Right renal cortex interstitium (tissue), 3 donors: ENCODE measurements at regions not wholly inside any gene's neighbourhood (a gene's known extent, or its start where the extent isn't known, plus 50 kb on each side); places are given as distances from the start of the nearest gene placed in this dataset.
"Not testable (repeated sequence)": the region's sequence is repeated elsewhere in the genome, so short reads cannot be mapped to it uniquely, and the experiment has no call there.

Source experiments
- DNase-seq, 3 donors: peaks; one replicate each; pipeline ENCODE4 v3.0.0-alpha.2; 2013; ENCODE audit warnings: low read depth in 3 of 3, low spot score in 2 of 3

DNA sequence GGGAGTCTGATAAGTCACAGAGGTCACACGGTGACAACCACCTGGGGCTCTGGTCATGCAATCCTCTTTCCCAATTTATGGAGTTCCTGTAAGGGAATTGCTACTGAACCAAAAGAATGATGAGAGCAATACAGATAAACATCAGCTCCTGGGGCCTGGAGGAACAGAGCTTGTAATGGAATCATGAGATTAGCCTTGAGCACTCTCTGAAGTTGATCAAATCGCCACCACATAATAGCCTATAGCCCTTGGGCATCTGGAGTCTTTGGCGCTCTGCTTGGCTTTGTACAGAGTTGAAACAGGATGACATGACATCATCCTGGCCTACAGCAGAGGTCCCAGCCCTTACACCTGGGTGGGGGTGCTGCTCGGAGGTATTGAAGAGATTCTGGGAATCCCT, 154.3 kb upstream of the DTNBP1 start:
- DNase-seq = no peak

GRCh38 chr6:15816661-15817060, 153.8 kb upstream of the DTNBP1 start:
- no peak for DNase-seq

DNA sequence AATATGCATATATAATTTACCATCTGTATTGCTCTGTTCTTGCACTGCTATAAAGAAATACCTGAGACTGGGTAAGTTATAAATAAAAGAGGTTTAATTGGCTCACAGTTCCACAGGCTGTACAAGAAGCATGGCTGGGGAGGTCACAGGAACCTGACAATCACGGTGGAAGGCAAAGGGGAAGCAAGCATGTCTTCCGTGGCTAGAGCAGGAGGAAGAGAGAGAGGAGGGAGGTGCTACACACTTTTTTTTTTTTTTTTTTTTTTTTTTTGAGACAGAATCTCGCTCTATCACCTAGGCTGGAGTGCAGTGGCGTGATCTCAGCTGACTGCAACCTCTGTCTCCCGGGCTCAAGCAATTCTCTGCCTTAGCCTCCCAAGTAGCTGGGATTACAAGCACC, 150.9 kb upstream of the DTNBP1 start:
- not testable (repeated sequence) for DNase-seq

- DNase-seq = no peak
These were observed 148.3 kb upstream of the DTNBP1 start for GRCh38 chr6:15811107-15811506.

DNA sequence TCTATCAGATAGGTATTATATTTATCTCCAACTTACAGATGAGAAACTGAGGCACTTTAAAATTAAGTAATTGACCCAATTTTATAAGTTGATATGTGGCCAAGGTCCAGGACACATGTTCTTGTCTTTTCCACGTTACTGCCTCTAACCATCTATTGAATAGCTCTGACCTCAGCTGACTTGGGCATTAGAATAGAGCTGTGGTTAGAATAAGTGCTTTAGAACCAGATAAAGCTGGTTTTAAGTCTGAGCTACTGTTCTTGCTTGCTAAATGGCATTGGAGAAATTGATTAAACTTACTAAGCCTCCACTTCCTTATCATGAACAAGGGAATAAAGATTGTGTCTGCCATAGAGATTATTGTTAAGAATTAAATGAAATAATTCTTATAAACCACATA, 147.8 kb upstream of the DTNBP1 start:
- DNase-seq = no peak

GRCh38 chr6:15809367-15809766, 146.5 kb upstream of the DTNBP1 start:
- DNase-seq = no peak

DNA sequence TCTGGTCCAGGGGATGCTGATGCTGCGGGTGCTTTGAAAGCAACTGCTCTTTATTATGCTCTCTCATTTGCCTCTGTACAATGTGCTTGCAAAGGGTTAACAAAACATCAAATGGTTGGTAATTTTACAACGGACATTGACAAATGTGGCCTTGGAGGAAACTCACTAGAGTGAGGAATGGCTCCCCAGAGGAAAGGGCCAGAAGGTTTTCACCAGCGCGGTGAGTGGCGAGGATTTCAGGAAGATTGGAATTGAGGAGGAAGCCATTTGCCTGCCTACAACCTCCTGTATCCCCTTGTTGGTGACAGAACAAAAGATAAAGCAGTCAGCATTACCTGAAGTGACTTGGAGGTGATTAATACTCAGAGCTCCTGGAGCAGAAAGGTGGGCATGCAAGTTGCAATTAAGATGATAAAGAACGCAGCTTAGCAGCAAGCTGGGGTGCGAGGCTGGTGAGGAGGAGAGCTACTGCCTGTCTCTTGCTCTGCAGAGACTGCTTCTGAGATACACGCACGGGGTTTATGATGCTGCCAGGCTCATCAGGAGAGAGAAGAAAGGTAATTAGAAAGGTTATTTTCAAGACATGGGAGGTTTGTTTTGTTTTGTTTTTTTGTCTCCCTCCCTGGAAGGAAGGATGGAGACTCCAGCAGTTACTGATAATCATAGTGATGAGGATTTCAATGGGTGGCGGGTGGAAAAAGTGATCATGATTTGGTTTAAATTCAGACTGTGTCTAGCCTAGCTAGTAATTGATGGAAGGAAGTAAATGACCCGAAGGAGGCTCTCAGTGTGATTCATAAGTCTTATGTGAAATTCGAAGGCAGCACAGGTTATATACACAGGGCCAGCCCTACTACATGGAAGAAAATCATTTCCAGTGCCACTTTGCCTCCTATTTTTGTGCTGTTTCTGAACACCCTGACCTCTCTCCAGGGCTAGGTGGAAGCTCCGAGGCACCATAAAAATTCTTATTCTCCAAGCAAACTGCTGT, 141.6 kb upstream of the DTNBP1 start:
- DNase-seq = peak in 1 of 3 donors; percentile 29

- no peak for DNase-seq
These were observed 139.6 kb upstream of the DTNBP1 start for GRCh38 chr6:15802466-15802865.

- DNase-seq = no peak
These were observed 139.1 kb upstream of the DTNBP1 start for GRCh38 chr6:15801912-15802311.

DNA sequence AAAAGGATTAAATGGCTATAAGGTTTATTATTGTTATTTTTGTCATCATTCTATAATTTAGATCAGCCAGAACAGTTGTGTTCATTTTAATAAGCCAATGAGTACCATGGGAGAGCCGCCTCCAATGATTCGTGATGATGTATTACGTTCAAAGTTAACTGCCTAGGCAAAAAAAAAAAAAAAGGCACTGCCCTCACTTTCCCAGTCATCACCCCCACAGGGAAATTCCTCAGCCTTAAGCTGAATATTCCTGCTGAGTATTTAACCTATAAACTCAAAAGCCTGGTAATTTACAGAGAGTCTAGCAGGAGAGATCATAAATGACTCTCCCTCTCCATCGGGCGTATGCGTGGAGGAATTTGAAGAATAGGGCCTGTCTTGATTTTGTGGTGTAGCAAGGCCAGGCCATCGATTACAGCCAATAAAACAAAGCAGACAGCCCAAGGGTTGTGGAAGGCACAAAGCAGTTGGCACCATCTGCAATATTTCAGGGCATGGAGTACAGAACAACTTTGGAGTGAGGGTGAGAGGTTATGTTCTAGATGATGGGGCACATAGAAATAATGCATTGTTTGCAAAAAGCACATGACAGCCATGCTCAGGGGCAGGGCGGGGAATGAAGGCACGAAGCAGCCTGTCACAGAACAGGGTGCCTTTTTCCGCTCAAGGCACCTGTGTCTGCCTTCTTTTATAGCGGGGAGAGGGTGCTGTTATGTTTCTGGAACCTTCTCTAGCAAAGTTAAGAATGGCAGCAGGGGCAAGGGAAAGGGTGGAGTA, 138.2 kb upstream of the DTNBP1 start:
- DNase-seq = no peak

DNA sequence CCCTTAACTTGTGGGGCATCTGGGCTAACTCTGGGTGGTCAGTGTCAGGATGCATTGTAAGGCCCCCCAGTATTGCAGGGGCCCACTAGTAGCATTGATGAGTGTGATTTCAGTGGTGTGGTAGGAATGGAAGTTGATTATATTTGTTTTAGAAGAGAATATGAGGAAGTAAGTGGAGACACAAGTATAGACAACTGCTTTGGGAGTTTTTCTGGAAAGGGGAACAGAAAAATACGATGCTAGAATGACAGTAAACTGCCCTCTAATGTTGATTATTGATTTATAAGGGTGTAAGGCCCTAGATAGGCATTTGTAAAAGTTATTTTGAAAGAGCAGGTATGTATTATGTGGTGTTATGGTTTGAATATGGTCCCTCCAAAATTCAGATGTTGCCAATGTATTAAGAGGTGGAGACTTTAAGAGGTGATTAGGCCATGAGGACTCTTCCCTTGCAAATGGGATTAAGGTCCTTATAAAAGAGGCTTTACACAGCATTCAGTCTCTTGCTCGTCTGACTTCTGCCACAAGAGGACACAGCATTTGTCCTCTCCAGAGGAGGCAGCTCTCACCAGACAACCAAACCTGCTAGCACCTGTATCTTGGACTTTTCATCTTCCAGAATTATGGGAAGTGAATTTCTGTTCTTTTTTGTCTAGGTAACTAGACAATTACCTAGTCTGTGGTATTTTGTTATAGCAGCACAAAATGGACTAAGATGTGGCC, 135.9 kb upstream of the DTNBP1 start:
- no peak for DNase-seq

GRCh38 chr6:15796844-15797243, 134.0 kb upstream of the DTNBP1 start:
- DNase-seq = no peak

DNA sequence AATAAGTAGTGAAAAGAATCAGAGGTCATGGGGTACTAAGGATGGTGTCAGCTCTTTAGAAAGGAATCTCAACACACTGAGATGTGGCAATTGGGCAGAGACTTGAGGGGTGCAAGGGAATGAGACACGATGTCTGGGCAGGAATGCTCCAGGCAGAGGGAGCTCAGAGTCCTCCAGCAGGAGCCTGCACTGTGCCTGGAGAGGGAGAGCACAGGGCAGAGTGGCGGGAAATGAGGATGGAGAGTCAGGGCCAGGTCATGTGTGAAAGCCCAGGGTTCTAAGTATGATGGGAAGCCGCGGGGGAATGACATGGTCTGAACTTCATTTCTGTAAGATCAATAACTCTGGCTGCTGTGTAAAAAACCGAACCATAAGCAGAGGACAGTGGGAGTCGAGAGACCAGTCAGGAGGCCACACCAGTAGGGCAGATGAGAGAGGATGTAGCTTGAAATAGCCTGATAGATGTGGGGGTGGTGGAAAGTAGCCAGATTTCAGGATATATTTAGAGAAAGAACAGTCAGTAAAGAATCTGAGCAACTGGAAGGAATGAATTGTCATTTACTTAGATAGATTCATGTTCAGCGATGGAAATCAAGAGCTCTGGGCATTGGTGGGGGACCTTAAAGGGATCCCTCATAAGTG, 133.4 kb upstream of the DTNBP1 start:
- DNase-seq = no peak

DNA sequence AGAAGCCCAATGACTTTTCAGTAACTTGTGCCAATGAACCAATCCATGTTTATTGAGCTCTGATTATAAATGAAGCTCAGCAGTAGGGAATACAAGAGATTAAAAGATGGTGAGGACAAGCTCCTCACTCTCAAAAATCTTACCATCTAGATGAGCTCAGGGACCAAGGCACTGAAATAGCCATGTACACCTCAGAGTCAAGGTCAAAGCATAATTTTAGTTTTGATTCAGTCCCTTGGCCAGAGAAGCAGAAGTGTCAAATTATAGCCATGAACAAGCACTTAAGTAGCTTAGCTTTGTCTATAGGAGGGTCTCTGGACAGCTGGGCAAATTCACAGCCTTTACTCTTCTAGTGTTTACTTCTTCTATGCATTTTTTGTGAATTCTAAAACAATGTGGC, 131.0 kb upstream of the DTNBP1 start:
- DNase-seq = no peak

DNA sequence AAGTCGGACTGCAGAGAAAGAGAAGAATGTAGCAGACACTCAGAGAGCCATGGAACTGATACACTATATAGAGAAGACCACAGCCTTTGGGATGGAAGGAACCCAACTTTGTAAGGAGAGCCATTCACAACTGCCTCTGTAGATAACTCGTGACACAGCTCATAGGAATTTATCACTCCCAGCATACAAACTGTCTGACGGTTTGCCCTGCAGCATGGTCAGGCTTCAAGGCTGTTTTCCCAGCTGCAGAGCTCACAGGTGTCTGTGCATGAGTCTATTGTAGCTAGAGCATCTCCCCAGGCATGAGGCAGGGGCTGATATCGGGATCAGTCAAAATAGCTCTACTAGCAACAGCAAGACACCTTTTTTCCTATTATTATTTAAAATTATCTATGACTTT, 130.5 kb upstream of the DTNBP1 start:
- no peak for DNase-seq

GRCh38 chr6:15792842-15793241, 130.0 kb upstream of the DTNBP1 start:
- DNase-seq = no peak

GRCh38 chr6:15791448-15792181, 128.8 kb upstream of the DTNBP1 start:
- peak in 1 of 3 donors; percentile 16 for DNase-seq

GRCh38 chr6:15790116-15790515, 127.3 kb upstream of the DTNBP1 start:
- no peak for DNase-seq

GRCh38 chr6:15786846-15787245, 124.0 kb upstream of the DTNBP1 start:
- no peak for DNase-seq

GRCh38 chr6:15783484-15783883, 120.7 kb upstream of the DTNBP1 start:
- no peak for DNase-seq
